ENCODE measurements at regions not wholly inside any gene's neighbourhood (a gene's known extent, or its start where the extent isn't known, plus 50 kb on each side); places are given as distances from the start of the nearest gene placed in this dataset.

DNA sequence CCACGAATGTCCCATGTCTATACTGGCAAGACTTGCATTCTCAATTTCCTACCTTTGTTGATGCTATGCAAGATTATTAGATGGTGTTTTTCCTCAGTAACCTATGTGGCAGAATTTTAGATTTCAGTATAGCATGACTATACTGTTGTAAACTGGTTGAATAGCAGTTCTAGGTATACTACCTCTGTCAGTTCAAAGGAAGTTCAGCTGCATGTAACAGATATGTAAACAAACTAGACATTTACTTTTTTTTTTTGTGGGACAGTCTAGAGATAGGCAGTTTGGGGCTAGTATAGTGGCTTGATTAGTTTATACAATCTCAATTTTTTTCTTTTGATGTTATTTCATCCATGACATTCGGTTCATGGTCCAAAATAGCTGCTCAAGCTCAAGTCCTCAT is 97.6 kb upstream of the GRIN3A start (continued):
- no peak for TF ChIP-seq SP140L (CRISPR knock-in tag; IDR thresholded peaks at IDR 0.05; ENCODE audit: borderline replicate concordance)
- no peak for TF ChIP-seq TBX2 (CRISPR knock-in tag; IDR thresholded peaks at IDR 0.05; ENCODE audit: borderline replicate concordance)
- TF ChIP-seq, protein P1, sequence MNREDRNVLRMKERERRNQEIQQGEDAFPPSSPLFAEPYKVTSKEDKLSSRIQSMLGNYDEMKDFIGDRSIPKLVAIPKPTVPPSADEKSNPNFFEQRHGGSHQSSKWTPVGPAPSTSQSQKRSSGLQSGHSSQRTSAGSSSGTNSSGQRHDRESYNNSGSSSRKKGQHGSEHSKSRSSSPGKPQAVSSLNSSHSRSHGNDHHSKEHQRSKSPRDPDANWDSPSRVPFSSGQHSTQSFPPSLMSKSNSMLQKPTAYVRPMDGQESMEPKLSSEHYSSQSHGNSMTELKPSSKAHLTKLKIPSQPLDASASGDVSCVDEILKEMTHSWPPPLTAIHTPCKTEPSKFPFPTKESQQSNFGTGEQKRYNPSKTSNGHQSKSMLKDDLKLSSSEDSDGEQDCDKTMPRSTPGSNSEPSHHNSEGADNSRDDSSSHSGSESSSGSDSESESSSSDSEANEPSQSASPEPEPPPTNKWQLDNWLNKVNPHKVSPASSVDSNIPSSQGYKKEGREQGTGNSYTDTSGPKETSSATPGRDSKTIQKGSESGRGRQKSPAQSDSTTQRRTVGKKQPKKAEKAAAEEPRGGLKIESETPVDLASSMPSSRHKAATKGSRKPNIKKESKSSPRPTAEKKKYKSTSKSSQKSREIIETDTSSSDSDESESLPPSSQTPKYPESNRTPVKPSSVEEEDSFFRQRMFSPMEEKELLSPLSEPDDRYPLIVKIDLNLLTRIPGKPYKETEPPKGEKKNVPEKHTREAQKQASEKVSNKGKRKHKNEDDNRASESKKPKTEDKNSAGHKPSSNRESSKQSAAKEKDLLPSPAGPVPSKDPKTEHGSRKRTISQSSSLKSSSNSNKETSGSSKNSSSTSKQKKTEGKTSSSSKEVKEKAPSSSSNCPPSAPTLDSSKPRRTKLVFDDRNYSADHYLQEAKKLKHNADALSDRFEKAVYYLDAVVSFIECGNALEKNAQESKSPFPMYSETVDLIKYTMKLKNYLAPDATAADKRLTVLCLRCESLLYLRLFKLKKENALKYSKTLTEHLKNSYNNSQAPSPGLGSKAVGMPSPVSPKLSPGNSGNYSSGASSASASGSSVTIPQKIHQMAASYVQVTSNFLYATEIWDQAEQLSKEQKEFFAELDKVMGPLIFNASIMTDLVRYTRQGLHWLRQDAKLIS (CRISPR knock-in tag; IDR thresholded peaks at IDR 0.05) = no peak
- no peak for TF ChIP-seq ELF4 (CRISPR knock-in tag; IDR thresholded peaks at IDR 0.05; ENCODE audit: borderline replicate concordance)

DNA sequence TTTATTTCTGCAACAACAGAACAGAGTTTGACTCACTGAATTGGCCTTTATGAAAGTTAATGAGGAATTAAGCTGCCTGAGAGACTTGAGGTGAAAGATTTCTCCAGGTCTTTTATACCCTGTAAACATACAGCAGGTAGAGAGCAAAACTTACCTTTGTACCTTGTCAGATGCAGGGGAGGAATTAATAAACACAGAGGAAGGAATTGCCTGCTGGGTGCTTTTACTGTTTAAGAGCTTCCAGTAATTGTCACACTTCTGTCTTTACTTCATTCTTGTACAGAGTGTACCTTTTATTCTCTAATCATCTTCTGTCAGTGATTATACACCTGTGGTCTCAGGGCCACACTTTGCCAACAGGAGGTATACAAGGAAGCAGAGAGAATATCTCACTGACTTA is 94.0 kb upstream of the GRIN3A start:
- FAIRE-seq = no peak
- no peak for ATAC-seq
- TF ChIP-seq ZNF724P (CRISPR knock-in tag; IDR thresholded peaks at IDR 0.05; ENCODE audit: borderline replicate concordance) (no peak), TGIF2 (CRISPR knock-in tag; IDR thresholded peaks at IDR 0.05) (no peak), SMAD1 (CRISPR knock-in tag; IDR thresholded peaks at IDR 0.05; ENCODE audit: borderline replicate concordance, low read depth) (no peak), RFXAP (CRISPR knock-in tag; IDR thresholded peaks at IDR 0.05; ENCODE audit: borderline replicate concordance) (no peak), ARNTL (CRISPR knock-in tag; IDR thresholded peaks at IDR 0.05) (no peak), FOXC1 (CRISPR knock-in tag; IDR thresholded peaks at IDR 0.05; ENCODE audit: borderline replicate concordance) (no peak), ZNF34 (CRISPR knock-in tag; IDR thresholded peaks at IDR 0.05; ENCODE audit: borderline replicate concordance) (no peak), SETDB1 (CRISPR knock-in tag; IDR thresholded peaks at IDR 0.05; ENCODE audit: borderline replicate concordance) (no peak)
- TF ChIP-seq, protein P2, sequence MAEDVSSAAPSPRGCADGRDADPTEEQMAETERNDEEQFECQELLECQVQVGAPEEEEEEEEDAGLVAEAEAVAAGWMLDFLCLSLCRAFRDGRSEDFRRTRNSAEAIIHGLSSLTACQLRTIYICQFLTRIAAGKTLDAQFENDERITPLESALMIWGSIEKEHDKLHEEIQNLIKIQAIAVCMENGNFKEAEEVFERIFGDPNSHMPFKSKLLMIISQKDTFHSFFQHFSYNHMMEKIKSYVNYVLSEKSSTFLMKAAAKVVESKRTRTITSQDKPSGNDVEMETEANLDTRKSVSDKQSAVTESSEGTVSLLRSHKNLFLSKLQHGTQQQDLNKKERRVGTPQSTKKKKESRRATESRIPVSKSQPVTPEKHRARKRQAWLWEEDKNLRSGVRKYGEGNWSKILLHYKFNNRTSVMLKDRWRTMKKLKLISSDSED (CRISPR knock-in tag; IDR thresholded peaks at IDR 0.05) = no peak
- TF ChIP-seq, protein P3, sequence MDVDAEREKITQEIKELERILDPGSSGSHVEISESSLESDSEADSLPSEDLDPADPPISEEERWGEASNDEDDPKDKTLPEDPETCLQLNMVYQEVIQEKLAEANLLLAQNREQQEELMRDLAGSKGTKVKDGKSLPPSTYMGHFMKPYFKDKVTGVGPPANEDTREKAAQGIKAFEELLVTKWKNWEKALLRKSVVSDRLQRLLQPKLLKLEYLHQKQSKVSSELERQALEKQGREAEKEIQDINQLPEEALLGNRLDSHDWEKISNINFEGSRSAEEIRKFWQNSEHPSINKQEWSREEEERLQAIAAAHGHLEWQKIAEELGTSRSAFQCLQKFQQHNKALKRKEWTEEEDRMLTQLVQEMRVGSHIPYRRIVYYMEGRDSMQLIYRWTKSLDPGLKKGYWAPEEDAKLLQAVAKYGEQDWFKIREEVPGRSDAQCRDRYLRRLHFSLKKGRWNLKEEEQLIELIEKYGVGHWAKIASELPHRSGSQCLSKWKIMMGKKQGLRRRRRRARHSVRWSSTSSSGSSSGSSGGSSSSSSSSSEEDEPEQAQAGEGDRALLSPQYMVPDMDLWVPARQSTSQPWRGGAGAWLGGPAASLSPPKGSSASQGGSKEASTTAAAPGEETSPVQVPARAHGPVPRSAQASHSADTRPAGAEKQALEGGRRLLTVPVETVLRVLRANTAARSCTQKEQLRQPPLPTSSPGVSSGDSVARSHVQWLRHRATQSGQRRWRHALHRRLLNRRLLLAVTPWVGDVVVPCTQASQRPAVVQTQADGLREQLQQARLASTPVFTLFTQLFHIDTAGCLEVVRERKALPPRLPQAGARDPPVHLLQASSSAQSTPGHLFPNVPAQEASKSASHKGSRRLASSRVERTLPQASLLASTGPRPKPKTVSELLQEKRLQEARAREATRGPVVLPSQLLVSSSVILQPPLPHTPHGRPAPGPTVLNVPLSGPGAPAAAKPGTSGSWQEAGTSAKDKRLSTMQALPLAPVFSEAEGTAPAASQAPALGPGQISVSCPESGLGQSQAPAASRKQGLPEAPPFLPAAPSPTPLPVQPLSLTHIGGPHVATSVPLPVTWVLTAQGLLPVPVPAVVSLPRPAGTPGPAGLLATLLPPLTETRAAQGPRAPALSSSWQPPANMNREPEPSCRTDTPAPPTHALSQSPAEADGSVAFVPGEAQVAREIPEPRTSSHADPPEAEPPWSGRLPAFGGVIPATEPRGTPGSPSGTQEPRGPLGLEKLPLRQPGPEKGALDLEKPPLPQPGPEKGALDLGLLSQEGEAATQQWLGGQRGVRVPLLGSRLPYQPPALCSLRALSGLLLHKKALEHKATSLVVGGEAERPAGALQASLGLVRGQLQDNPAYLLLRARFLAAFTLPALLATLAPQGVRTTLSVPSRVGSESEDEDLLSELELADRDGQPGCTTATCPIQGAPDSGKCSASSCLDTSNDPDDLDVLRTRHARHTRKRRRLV (CRISPR knock-in tag; IDR thresholded peaks at IDR 0.05) = no peak

More for the DNA sequence above, 94.0 kb upstream of the GRIN3A start:
- Histone ChIP-seq H3K9ac (ENCODE audit: insufficient read depth, low read depth, low read length) (no peak overlapping the region), H2AFZ (ENCODE audit: low read length) (no peak overlapping the region), H3K27me3 (ENCODE audit: control insufficient read depth in 1 of 2, insufficient read depth in 2 of 2, low read length in 2 of 2) (no peaks in the 10 kb centered on the region), H3K79me2 (ENCODE audit: insufficient read depth, low read length) (no peaks in the 10 kb centered on the region), H3K36me3 (replicated peaks in 1 of 2; ENCODE audit: control insufficient read depth in 1 of 2, insufficient read depth in 2 of 2, low read length in 2 of 2) (no peaks in the 10 kb centered on the region), H3K4me2 (ENCODE audit: low read depth, low read length) (no peak overlapping the region), H3K4me3 (replicated peaks in 1 of 3; ENCODE audit: insufficient read depth in 1 of 3, low read depth in 2 of 3, low read length in 3 of 3) (no peak overlapping the region), H3K27ac (ENCODE audit: extremely low read length, insufficient read depth, low read length) (no peak overlapping the region), H3K4me1 (ENCODE audit: insufficient read depth, low read length) (no peaks in the 10 kb centered on the region), H3K9me3 (ENCODE audit: low read length) (no peaks in the 10 kb centered on the region), H4K20me1 (ENCODE audit: insufficient read depth, low read length) (no peaks in the 10 kb centered on the region)
- CTCF ChIA-PET (ENCODE audit: low intra/inter-chr PET ratio, low total read pairs) = no interaction called here
- DNase-seq (ENCODE audit: low spot score) = no peak
- no TSS peak for BruUV-seq (replicated peaks)
- POLR2A ChIA-PET = no interaction called here
- intact Hi-C loops (cut with micrococcal nuclease; ENCODE audit: unreplicated experiment) (no loop called here), in situ Hi-C loops (cut with HindIII; ENCODE audit: extremely low pct_ligation_motif_present, low pct_unique_long_range_greater_than_20kb) (no loop called here)

Measured in HepG2 (cell line).